ENCODE measurements at regions not wholly inside any gene's neighbourhood (a gene's known extent, or its start where the extent isn't known, plus 50 kb on each side); places are given as distances from the start of the nearest gene placed in this dataset.

DNA sequence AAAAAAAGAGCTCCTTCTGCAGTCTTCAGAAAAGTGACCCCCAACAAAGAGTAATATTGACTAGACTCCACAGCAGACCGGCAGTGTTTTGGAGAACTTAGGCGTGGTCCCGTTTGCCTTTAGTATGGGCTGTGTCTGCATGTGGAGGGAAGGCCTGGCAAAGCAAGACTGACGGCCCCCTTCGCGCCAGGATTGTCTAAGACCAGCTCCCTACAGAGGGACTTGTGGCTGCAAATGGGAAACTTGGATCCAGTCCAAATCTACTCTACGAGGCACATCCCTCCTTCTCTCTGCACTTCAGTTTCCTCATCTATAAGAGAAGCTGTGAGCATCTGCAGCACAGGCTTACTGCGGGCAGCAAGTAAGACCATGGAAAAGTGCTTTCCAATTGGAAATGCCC lies 350.0 kb downstream of the ZNF536 start:
- DNase-seq, result no peak

- DNase-seq, result peak; percentile 7
These were observed 347.8 kb downstream of the ZNF536 start for GRCh38 chr19:30719999-30720345.

- DNase-seq, result peak; percentile 73
These were observed 347.2 kb downstream of the ZNF536 start for GRCh38 chr19:30719189-30719998.

GRCh38 chr19:30718707-30719106 lies 346.5 kb downstream of the ZNF536 start:
- DNase-seq, result no peak

GRCh38 chr19:30718014-30718413 lies 345.8 kb downstream of the ZNF536 start:
- no peak for DNase-seq

DNA sequence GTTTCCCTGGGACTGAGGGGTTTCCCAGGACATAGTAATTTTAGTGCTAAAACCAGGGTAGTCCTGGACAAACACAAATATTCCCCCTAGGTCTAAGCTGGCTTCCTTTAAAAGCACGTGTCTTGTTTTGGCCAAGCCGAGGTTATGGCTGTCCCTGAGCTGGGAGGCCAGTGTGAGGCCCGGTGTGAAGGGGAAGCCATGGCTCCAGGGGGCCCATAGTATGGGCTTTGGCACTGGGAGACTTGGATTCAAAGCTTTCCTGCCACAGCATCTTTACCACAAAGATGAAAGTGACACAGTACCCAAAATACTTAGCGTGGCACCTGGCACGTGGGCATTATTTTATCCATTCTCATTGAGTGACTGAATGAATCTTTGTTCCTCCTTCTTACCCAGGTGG lies 345.2 kb downstream of the ZNF536 start:
- no peak for DNase-seq

- no peak for DNase-seq
These were observed 340.5 kb downstream of the ZNF536 start for GRCh38 chr19:30712431-30713337.

DNA sequence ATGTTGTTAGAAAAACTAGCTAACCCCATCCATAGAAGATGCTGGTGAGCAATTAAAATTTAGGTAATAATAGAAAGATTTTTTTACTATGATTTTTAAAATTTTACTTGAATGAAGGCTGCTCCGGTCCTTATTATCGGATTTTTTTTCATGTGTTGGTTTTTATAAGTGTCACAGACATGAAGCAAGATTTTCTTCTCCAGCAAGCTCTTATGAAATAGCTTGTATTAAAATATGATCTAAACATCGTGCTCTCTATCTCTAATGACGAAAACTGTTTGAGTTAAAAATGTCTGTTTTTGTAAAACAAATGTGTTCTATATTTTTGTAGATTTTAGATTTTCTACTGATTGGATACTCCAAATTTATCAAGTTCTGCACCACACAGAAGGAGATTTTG lies 339.6 kb downstream of the ZNF536 start:
- no peak for DNase-seq

DNA sequence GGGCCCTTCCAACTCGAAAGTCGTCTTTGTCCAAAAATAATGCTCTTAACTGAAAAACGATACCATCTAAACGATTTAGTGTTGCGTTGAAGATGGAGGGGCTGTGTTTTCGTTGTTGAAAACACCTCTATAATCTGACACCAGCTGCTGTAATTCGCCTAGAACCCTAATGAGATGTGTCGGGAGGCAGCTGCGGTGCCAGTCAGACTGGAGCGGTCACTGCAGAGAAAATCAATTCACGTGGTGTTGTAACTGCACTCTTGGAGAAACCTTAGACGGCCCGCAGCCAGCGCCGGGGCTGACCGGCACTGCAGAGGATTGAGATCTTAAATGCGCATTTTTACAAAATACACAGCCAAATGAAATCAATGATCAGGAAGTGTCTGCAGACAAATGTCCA lies 339.1 kb downstream of the ZNF536 start:
- no peak for DNase-seq

DNA sequence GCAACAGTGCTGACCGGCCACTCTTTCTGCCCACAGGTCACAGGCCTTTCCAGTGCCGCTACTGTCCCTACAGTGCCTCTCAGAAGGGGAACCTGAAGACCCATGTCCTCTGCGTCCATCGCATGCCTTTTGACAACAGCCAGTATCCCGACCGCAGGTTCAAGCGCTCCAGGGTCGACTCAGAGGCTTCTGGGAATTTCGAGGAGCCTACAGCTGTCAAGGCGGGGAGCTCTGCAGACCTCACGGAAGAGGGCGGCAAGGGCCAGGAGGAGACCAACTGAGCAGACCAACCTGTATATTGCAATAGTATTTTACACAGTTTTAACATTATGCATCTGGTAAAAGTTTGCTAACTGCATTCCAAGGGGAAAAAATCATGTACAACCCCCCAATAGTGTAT lies 338.5 kb downstream of the ZNF536 start:
- no peak for DNase-seq

DNA sequence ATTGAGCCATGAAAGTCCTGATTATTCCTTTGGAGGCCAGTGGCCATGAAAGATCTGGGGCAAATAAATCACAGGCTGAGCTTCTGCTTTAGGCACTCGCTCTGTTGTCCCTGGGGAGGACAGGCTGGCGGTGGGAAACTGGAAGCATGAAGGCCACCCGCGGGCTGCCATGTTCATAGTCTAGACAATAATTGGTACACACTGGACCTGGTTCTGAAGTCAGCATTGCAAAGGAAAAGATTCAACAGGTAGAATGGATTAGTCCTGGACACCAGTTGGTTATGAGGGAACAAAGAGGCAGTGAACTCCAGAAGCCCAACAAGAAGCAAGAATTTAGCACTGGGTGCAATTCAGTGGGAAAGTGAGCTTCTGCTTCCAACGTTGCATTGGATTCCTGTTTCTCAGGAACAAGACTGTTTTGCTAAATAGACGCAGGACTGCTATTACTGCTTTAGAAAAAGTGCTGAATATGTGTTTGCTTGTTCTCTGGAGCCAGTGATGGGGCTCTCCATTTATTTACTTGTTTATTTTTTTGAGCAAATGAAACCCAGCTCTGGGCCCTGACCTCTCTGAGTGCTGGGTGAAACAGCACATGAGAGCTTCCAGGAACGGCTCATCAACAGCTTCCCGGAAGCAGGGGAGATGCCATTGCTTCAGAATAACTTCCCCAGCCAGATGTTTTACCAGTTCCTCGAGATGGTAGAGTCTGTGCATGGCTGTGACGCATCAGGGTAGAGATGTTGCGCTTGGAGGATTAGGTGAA lies 336.4 kb downstream of the ZNF536 start:
- no peak for DNase-seq

DNA sequence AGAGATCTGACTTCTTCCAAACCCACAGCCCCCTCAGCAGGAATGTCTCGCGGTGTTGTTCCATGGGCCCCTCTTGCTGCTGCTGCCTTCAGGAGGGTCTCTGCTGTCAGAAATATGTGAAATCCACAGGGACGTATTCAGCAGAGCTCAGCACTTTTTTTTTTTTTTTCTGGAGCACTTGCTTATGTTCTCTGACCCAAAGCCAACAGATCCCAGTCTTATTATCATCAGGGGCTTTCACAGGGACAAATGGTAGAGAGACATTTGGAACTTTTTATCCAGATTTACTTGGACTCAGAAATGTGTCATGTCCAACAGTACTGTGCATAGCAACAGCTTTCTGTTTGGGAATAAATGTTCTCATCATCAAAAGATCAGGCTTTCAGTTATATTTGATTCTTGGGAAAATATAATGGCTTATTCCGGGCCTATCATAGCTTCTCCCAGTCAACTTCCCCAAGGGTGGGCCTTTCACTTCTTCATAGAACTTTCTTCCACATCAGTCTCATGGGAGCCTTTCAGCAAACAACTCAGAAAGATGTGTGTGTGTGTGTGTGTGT lies 332.7 kb downstream of the ZNF536 start:
- no peak for DNase-seq

- DNase-seq, result peak; percentile 48
These were observed 331.5 kb downstream of the ZNF536 start for GRCh38 chr19:30703645-30704044.

DNA sequence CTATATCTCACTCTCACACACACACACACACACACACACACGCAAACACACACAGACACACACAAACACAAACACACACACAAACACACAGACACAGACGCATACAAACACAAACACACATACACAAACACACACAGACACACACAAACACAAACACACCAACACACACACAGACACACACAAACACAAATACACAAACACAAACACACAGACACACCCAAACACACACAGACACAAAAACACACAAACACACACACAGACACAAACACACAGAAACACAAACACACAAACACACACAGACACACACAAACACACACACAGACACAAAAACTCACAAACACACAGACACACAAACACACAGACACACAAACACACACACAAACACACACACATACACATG lies 329.0 kb downstream of the ZNF536 start:
- DNase-seq, result no peak

DNA sequence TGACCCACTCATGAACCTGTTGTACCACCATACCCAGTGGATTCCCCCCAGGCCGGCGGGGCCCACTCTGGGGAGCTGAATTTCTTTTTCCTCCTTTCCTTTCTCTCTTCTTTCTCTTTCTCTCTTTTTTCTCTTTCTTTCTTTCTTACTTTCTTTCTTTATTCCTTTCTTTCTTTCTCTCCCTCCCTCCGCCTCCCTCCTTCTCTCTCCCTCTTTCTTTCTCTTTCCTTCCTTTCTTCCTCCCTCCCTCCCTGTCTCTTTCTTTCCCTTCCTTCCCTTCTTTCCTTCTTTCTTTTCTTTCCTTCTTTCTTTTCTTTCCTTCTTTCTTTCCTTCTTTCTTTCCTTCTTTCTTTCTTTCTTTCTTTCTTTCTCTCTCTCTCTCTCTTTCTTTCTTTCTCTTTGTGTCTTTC lies 327.7 kb downstream of the ZNF536 start:
- no peak for DNase-seq

DNA sequence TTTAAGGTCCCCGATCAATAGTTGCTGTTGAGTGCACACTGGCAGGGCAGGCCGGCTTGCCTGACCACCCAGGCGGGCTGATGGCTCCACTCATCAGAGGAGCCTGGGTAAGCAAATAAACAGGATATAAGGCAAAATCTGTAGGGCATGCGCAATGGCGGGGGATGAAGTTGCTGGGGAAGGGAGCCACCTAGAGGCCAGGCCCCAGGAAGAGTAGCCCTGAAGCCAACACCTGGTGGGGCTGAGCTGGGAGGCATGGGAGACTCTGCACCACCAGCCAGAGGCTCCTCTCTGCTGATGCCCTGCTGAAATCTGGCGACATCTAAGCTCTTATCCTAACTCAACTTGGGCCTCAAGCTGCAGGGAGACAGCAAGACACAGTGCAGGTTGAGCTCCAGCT lies 324.3 kb downstream of the ZNF536 start:
- DNase-seq, result peak; percentile 63

DNA sequence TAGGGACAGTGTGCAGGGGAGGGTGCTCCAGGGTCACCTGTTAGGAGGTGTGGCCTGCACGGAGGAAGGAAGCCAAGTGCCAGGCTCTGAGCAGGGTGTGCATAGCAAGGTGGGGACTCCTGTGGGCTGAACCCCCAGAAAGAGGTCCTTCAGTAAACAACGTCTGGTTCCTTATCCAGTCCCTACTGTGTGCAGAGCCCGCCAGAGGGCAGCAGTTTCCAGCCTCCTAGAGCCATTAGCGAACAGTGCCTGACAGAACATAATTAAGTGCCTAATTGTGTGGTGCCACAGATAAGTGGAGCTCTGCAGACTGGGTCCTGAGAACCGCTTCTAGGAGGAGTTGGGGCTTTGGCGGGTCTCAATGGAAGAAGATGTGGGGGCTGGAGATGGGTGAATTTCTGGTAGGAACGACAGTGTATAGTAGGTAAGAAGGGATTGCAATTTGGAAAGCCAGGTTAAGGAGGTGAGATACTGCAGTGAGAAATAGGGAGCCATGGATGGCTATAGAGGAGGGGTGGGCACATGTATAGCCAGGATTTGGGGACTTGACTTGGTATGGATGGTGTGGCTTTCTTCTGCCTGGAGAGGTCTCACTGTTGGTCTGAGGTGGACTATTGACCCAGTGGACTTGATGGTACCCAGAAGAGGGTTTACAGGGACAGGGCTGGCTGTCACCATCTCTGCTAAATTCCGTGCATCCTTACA lies 323.1 kb downstream of the ZNF536 start:
- no peak for DNase-seq

DNA sequence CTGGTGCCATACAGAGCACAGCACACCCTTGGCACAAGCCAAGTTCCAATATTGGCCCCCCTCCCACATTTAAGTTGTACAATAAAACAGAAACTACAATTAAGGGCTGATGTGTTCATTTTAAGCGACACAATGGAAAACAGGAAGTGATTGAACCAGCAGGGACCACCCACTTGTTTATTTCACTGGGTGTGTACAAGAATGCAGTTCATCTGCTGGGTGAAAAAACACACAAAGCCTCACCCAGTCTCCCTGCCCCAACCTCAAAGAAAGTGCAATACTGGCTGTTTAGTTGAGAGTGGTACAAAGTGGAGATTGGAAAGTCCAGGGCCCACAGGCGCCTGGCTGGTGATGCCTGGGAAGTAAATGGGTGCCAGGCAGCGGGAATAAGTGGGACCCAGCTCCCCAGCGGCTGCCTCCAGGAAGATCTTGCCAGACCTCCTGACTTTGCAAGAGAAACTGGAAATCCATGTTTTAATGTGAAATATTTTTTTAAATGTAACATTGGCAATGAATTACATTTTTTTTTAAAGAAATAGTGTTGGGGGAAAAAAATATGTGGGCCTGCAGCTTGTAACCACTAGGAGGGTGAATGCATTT lies 322.1 kb downstream of the ZNF536 start:
- no peak for DNase-seq

GRCh38 chr19:30692879-30693503 lies 320.8 kb downstream of the ZNF536 start:
- no peak for DNase-seq

GRCh38 chr19:30692181-30692811 lies 320.1 kb downstream of the ZNF536 start:
- DNase-seq, result no peak

DNA sequence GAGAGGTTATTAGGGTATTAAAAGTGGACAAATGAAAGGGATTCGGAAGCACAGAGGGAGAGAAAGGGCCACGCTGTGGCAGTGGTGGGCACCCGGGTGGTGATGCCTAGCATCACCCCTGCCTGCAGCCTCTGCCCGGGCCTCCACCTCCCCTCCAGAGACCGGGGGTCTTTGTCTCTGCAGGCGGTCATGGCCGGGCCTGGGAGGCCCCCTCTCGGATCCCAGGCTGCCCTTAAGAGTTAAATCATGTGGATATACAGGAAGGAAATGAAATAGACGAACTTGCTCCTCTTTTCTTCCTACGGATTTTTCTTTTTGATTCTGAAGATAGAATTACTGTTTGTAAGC lies 319.6 kb downstream of the ZNF536 start:
- DNase-seq, result no peak
